ENCODE measurements at regions not wholly inside any gene's neighbourhood (a gene's known extent, or its start where the extent isn't known, plus 50 kb on each side); places are given as distances from the start of the nearest gene placed in this dataset.

GRCh38 chr1:56202186-56202585, 377.2 kb downstream of the PLPP3 start:
- Histone ChIP-seq H3K9ac (replicated peaks in 1 of 4; ENCODE audit: extremely low read depth in 1 of 4, low read depth in 3 of 4, low read length in 3 of 4) (no peak overlapping the region), H3K27me3 (replicated peaks in 1 of 4; ENCODE audit: control insufficient read depth in 3 of 4, extremely low read depth in 1 of 4, insufficient read depth in 3 of 4, low read length in 3 of 4) (no peaks in the 10 kb centered on the region), H3K4me3 (ENCODE audit: extremely low read depth in 1 of 4, insufficient read depth in 2 of 4, low read depth in 3 of 4, low read length in 4 of 4) (no peak overlapping the region), H3K56ac (replicated peaks; ENCODE audit: insufficient read length, low read depth, low read length) (no peak overlapping the region), H3K4me1 (replicated peaks in 1 of 4; ENCODE audit: control insufficient read depth in 3 of 4, insufficient read depth in 4 of 4, low read length in 3 of 4) (peaks cover 0 to 1% (median 0%) of the 10 kb centered on the region in 4 experiments; a peak in 2 of 7 replicates), H4K91ac (replicated peaks; ENCODE audit: insufficient read length, low read length) (no peak overlapping the region), H2BK20ac (ENCODE audit: low read length) (no peak overlapping the region), H2BK15ac (ENCODE audit: low read length) (no peak overlapping the region), H3K14ac (ENCODE audit: insufficient read length) (no peak overlapping the region), H3K79me1 (ENCODE audit: low read depth, low read length) (no peaks in the 10 kb centered on the region), H3K36me3 (ENCODE audit: control insufficient read depth in 2 of 4, insufficient read depth in 4 of 4, low read length in 3 of 4) (no peaks in the 10 kb centered on the region), H2BK5ac (ENCODE audit: low read depth, low read length) (no peak overlapping the region), H2BK12ac (ENCODE audit: low read depth, low read length) (no peak overlapping the region; the same call in 1 of the 2 replicates), H2BK120ac (replicated peaks; ENCODE audit: low read depth, low read length) (no peak overlapping the region), H3K18ac (ENCODE audit: extremely low read depth, low read length) (no peak overlapping the region), H3K9me3 (ENCODE audit: insufficient read depth in 2 of 2, low read depth in 1 of 2, low read length in 1 of 2) (no peaks in the 10 kb centered on the region), H4K20me1 (replicated peaks in 1 of 2; ENCODE audit: control insufficient read depth in 1 of 2, insufficient read depth in 2 of 2, low read length in 2 of 2) (no peaks in the 10 kb centered on the region), H2AFZ (ENCODE audit: low read length) (no peak overlapping the region), H2AK5ac (ENCODE audit: low read depth, low read length) (no peak overlapping the region), H3K23ac (ENCODE audit: insufficient read length) (no peak overlapping the region), H3K23me2 (ENCODE audit: low read depth, low read length) (no peaks in the 10 kb centered on the region), H3K4ac (replicated peaks; ENCODE audit: insufficient read length, low read depth, low read length) (no peak overlapping the region), H4K5ac (ENCODE audit: insufficient read length, low read depth, low read length) (no peak overlapping the region), H3K27ac (ENCODE audit: low read depth, low read length) (no peak overlapping the region), H3K79me2 (ENCODE audit: control insufficient read depth in 1 of 2, insufficient read depth in 2 of 2, low read length in 2 of 2) (no peaks in the 10 kb centered on the region), H4K8ac (ENCODE audit: extremely low read depth, insufficient read depth, low read length) (no peak overlapping the region), H3K4me2 (ENCODE audit: insufficient read depth in 1 of 2, low read depth in 2 of 2, low read length in 2 of 2) (no peak overlapping the region)
- WGBS, 2 experiments (ENCODE audit: extremely low coverage in 1 of 2, insufficient coverage in 1 of 2, insufficient read length in 1 of 2, insufficient replicate concordance in 2 of 2, low coverage in 1 of 2, low lambda C conversion rate in 2 of 2, missing lambda C conversion rate in 1 of 2): 74% methylated on average over 2 of the region's 2 CpGs; no CpG with 5 or more reads in 1 of the 2 experiments
- DNase-seq (ENCODE audit: low read depth in 1 of 2, low spot score in 2 of 2) (no peak), FAIRE-seq (no peak)
- CTCF ChIA-PET (ENCODE audit: partially characterized antibody): no interaction called here
- POLR2A ChIA-PET (ENCODE audit: partially characterized antibody): no interaction called here
- no peak for TF ChIP-seq POU5F1 (IDR thresholded peaks at IDR 0.05; ENCODE audit: low read depth, low read length)
- no peak for TF ChIP-seq TCF12 (IDR thresholded peaks at IDR 0.05; ENCODE audit: low read depth, low read length)
- no peak for TF ChIP-seq YY1 (IDR thresholded peaks at IDR 0.05; ENCODE audit: low read depth, low read length)
- no peak for TF ChIP-seq SRF (IDR thresholded peaks at IDR 0.05; ENCODE audit: low read depth, low read length)
- no peak for TF ChIP-seq ASH2L (IDR thresholded peaks at IDR 0.05; ENCODE audit: low read length)
- no peak for TF ChIP-seq MAFK (IDR thresholded peaks at IDR 0.05; ENCODE audit: low read depth, low read length)
- no peak for TF ChIP-seq RXRA (IDR thresholded peaks at IDR 0.05; ENCODE audit: insufficient read depth, low read depth, low read length)
- TF ChIP-seq TBP (IDR thresholded peaks at IDR 0.05; ENCODE audit: low read depth, low read length): no peak
- no peak for TF ChIP-seq ATF3 (IDR thresholded peaks at IDR 0.05; ENCODE audit: insufficient read depth, low read depth, low read length)
- no peak for TF ChIP-seq TAF7 (optimal IDR thresholded peaks at IDR 0.05; ENCODE audit: borderline replicate concordance, low read depth, low read length)
- no peak for TF ChIP-seq SP1 (IDR thresholded peaks at IDR 0.05; ENCODE audit: low read depth, low read length)
- no peak for TF ChIP-seq CTCF (IDR thresholded peaks at IDR 0.05; ENCODE audit: control extremely low read depth in 1 of 3, insufficient read depth in 1 of 3, low read depth in 1 of 3, low read length in 3 of 3)
